Superior temporal gyrus (tissue), 1 donor: ENCODE measurements at regions not wholly inside any gene's neighbourhood (a gene's known extent, or its start where the extent isn't known, plus 50 kb on each side); places are given as distances from the start of the nearest gene placed in this dataset.

Experiments
- DNase-seq: peaks from one replicate; pipeline ENCODE4 v3.0.0-alpha.2; 2016; ENCODE audit errors: extremely low spot score

DNA sequence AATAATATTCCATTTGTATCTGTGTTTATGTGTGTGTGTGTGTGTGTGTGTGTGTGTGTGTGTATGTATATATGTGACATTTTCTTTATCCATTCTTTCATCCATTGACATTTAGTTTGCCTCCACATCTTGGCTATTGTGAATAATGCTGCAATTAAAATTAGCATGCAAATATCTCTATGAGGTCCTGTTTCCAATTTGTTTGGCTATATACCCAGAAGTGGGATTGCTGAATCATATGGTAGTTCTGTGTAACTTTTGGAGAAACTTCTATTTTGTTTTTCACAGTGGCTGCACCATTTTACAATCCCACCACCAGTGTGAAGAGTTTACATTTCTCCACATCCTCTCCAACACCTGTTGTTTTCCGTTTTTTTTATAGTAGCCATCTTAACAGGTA lies 53.1 kb downstream of the CH25H start:
- DNase-seq: no peak

DNA sequence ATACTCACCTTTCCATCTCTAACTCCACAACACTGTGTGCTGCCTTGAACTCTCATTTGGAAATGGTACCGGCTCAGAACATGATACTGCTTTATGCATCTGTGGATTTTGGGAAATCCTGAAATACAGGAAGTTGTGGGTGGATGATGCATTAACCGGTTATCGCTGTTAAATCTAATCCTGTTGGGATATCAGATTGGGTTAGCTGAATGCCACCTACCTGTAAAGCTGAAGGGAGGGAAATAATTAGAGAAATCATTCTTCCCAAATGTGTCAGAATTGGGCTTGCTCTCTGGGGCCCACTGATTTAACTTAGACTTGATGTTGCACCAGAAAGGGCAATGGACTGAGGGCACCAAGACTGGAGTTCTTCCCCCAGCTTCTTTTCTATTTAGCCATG lies 54.0 kb downstream of the CH25H start:
- DNase-seq: no peak

DNA sequence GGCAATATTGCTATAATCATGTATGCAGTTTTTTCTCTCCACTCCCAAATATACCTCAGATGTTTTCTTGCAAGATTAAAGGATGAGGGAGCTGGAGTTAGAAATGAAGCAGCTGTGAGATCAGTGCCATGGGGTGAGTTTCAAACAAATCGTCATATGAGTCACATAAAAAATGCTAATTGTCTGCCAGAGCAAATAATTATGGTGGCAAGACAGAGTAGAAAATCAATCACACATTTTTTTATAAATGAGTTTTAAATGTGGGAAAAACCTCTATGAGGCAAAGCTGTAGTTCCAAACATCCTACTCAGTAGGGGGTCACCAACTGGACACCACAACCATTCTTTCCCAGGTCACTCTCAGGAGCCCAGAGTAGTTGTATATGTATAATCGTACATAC lies 55.3 kb downstream of the CH25H start:
- no peak for DNase-seq

DNA sequence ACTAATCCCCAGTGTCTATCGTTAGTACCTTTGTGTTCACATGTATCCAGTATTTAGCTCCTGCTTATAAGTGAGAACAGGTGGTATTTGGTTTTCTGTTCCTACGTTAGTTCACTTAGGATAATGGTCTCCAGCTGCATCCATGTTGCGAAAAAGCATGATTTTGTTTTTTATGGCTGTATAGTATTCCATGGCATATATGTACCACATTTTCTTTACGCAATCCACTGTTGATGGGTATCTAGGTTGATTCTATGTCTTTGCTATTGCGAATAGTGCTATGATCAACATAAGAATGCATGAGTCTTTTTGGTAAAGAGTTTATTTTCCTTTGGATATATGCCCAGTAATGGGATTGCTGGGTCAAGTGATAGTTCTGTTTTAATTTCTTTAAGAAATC lies 59.1 kb downstream of the CH25H start:
- DNase-seq: no peak

DNA sequence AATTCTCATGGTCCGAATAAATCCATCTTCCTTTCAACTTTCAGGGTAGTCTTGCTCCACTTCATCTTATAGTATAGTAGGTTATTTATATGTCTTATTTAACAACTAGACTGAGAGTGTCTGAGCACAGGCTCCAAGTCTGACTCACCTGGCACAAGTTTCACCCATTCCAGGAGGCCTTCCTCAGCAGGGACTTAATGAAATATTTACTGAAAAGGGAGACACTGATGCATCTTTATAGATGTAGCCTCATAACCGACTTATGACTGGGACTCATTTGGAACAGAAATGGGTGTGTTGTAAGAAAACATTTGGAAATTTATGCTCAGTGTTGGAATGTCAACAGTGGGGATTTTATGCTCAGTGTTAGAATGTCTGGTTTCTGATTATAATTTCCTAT lies 59.9 kb downstream of the CH25H start:
- DNase-seq: no peak

DNA sequence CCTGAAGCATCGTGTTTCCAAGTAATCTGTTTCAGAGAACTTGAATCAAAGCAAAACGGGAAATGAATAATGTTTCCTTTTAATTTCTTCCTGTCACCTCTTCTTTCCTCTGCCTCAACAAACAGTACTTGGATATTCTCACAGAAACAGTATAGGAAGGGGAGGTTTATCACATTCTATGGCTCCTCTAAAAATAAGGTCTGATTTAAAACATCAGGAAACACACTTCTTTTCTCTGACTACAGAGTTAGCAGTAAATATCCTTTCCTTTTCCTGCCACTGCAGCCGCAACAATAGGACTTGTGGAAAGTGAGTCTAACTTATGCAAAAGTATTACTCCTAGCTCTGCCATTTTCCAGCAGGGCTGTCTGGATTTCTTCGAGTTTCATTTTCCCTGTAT lies 62.3 kb downstream of the CH25H start:
- DNase-seq: no peak

DNA sequence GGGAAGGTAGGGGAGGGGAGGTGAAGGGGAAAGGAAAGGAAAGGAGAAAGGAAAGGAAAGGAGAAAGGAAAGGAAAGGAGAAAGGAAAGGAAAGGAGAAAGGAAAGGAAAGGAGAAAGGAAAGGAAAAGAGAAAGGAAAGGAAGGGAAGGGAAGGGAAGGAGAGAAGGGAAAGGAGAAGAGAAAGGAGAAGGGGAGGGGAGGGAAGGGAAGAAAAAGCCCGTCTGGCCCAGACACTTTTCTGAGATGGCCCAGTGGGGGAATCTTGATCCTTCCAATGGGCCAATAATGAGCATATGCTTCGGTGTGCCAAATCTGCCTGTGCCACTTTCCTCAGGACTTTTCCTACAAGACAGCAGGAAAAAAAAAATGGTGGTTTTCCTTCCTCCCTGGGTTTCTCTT lies 64.5 kb downstream of the CH25H start:
- DNase-seq: no peak

DNA sequence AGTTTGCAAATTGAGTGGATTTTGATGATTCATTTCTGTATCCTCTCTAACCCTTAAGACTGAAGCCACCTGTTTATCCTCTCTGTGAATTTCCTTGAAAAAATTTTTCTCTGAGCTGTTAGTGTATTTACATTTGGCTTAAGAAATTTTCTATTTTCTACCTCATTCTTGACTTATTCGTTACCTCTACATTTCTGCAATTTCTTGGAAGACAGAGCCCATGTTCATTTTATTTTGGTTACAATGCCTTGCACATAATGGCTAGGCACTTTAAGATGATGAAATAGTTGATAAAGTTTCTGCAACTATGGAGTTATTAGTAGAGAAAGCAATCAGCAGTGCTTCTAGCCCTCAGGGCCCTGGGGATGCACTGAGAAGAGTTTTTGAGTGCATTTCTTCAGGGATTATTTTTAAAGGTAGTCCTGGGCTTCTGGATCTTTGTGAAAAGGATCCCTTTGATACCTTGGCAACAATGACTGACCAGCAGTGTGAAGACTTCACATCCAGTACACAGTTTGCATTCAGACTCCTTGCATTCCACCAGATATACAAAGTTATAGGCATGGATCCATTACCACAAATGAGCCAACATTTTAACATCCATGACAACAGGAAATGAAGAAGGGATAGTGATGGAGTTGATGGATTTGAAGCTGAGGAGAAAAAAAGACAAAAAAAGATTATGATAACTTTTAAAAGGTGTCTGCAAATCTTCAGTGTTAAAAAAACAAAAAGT lies 68.2 kb downstream of the CH25H start:
- no peak for DNase-seq

DNA sequence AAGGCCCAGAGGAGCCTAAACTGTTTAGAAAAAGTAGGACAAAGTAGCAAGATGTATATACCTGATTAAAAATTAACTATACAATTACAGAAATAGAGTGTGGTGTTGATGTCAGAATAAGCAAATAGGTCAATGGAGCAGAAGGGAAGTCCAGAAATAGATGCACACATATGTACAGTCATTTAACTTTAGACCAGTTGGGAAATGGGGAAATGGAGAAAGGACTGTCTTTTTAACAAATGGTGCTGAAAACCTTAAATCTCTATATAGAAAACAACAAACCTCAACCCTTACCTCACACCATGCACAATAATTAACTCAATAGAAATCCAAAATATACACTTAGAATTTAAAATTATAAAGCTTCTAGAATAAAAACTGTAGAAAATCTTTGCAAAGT lies 72.2 kb downstream of the CH25H start:
- no peak for DNase-seq

DNA sequence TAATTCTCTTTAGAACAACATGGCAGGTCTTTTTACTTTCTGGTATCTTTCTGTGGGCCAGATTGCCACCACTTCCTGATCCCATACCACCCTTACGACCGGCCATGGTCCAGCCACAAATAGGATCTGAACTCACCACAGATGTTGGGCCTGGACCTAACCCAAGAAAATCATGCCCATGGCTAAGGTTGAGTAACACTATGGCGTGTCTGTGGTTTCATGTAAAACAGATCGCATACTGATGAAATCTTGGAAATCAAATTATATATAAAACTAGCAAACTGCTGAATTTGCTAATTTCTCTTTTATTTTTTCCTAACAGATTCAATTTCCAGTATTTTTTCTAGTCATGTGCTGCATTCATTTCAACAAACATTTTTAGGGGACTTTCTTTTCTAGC lies 77.2 kb downstream of the CH25H start:
- DNase-seq: no peak

DNA sequence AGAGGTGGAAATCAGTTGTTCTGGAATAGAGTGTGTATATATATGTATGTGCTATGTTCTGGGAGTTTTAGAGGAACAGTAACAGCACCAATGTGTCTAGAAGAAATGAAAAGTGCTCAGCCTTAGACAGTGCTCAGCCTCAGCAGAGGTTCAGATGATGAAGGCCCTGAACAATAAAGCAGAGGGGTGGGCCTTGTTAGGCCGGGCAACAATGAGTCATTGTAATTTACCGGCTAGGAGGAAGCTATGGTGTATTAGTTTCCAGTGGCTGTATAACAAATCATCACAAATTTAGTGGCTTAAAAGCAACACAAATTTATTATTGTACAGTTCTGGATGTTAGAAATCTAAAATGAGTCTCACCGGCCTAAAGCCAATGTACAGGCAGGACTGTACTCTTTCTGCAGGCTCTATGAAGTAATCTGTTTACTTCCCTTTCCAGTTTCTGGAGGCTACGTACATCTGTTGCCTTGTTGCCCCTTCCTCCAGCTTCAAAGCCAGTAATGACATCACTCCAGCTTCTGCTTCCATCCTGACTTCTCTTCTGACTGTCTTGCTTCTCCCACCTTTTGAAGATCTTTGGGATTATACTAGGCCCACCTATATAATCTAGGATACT lies 84.6 kb downstream of the CH25H start:
- no peak for DNase-seq

DNA sequence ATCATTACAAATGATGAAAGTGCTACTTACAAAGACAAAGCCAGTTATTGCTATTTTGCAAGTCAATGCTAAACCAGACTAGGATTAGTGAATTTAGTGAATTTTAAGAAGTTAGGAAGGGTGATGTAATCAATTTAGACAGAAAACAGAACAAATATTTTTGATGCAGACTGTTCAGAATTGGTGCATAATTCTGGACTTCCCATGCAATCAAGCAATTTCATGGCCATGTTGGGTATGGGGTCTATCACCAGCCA lies 85.4 kb downstream of the CH25H start:
- no peak for DNase-seq

DNA sequence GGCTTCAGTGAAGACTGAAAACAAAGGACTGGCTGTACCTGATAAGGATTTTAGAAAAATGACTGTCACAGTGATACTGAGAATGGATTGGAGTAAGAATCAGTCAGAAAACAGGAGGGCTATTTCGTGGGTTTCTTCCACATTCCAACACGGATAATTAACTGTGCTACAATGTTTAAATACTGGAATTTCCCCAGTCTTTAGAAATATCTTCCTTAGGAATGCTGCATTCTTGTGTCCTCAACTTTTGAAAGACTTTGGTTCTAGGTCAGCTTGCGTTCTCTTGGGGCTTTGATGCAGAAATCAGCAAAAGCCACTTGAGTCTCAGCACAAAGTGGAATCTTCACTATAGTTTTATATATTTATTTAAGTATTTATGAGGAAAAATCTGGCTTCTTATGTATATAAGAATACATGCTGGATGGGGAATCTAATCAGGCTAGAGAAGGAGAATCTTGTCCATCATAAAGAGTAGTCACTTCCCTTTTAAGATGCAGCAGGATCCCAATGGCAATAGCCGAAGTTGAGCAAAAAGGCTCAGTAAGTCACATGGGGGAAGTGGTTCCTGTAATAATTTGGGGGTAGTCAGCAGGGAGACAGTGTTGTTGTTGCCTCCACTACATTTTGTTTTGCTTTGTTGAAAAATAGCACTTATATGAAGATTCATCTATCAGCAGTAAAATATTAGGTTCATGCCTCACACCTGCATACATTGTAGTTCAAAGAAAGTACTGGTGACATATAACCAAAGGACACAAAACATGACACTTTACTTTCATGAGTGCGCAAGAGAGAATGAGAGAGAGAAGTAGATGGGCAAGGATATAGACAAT lies 86.0 kb downstream of the CH25H start:
- DNase-seq: no peak

DNA sequence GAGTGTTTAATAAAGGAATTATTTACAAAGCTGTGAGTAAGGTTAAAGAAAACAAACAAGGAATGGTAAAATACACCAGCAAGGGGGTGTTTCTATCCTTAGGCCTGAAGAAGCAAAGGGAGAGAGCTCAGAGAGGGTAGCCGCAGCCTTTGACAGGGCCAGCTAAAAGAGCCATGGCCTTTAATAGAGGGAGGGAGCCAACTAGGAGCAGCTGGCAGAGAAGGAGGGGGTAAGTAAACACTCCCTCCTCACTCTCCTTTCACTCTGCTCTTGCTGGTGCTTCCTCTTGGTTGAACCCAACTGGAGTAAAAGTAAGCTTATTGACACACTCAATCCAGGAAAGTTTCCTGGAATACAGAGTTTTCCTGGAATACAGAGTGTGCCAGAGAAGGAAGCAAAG lies 87.5 kb downstream of the CH25H start:
- DNase-seq: no peak

DNA sequence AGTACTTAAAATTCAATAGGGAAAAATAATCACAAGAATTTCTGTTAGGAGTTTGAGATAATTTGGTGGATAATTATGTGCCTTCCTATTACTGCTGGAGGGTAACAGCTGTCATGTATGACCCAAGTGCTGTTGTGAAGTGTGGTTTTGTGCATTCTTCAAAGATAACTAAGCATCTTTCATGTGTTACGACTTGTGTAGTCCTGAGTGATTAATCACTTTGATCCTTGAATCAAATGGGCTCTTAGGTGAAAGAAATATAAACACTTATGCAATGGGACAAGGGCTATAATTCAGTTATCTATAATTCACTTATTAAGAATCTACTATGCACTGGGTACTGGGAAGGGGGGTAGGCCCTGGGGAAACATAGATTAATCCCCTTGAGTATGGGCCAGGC lies 89.0 kb downstream of the CH25H start:
- DNase-seq: no peak

DNA sequence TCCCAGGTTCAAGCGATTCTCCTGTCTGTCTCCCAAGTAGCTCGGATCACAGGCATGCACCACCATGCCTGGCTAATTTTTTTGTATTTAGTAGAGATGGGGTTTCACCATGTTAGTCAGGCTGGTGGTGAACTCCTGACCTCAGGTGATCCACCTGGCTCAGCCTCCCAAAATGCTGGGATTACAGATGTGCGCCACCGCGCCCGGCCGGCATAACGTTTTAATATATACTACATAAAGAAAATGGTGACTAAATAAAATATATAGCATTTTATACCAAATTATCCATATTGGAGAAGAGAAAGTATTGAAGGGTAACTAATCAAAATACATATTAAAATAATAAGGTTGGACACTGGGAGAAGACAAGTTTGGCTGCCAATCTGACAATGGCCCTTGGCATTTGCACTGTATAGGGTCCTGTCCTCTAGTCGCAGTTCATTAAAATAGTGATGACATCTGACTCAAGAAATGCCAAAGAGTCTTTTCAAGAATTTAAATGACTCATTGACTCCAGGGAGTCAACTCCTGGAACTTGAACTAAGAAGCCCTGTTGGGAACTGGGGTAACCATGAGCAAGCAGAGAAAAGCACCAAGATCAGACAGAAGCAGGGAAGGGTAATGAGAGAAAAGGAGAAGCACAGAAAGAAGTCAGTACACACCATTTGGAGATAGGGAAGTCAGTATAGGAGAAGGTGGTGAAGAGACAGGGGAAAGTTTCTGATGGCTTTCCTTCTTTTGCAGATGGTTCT lies 91.1 kb downstream of the CH25H start:
- DNase-seq: no peak

DNA sequence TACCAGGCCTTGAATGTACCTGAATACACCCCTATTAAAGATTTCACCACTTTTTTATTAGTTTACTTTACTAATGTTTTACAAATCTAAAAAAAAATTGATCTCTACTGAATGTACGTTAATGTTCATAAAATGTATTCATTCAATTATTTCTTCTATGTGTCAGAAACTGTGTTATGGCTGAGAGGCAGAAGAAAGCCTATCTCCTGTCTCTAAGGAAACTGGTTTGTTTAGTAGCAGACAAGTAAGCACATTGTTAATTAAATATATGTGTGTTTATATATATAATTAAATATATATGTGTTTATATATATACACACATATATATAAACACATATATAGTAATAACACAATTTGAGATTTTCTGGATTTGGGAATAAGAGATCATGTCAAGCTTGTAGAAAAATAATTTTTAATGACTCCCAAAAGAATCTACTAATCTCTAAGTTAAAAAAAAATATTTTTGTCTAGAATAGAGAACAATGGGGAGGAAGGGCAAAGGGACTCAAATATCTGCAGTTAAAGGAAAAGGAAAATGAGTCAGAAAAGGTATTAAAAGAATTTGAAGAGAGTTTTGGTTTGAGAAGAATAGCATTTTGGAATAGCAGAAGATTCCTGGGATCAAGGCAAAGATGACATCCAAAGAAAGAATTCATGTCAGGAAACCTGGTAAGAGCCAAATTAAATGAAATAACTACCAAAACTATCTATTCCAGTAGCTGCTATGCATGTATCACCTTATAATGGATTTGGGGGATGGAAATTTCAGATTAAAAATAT lies 92.1 kb downstream of the CH25H start:
- DNase-seq: no peak

DNA sequence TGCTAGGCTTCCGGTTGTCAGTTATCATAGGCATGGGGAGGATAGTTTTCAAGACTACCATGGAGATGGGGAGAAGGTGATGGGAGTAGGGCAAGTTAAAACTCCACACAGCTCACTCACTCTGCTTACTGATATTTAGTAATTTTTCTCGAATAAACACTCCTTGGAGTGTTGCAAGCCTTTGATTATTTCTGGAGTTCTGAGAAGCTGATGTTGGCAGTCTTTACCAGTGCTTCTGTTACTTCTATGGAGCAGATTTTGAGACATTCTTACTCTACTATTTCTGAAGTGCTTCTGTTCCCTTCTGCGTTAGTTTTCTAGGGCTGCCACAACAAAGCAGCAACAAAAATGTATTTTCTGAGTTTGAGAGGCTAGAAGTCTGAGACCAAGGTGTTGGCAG lies 104.4 kb downstream of the CH25H start:
- no peak for DNase-seq

DNA sequence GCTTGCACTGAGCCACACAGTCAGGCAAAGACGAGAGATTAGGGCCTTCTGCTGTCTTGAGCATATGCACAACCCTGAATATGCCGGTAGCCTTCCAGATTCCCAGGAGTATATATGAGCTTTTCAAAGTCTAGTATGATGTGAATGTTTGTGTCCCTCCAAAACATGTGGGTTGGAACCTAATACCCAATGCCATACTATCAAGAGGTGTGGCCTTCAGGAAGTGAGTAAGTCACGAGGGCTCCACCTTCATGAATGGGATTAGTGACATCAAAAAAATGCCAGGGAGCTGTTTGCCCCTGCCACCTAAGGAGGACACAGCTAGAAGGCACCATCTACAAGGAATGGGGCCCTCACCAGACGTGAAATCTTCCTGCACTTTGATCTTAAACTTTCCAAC lies 105.2 kb downstream of the CH25H start:
- no peak for DNase-seq

DNA sequence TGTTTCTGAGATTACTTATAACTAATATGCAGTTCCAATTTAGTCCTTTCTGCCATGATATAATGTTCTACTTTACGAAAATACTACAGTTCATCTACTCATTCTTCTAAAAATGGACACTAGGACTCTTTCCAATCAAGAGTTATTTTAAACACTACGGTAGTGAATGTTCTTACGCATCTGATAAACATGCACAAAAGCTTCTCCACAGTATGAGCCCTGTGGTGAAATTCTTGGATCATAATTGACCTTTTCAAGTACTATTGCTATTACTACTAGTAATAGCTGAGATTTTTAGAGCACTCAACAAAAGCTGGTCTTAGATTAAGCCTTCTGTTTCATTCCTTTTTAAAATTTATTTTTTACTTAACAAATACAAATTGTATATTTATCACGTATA lies 106.4 kb downstream of the CH25H start:
- DNase-seq: no peak

DNA sequence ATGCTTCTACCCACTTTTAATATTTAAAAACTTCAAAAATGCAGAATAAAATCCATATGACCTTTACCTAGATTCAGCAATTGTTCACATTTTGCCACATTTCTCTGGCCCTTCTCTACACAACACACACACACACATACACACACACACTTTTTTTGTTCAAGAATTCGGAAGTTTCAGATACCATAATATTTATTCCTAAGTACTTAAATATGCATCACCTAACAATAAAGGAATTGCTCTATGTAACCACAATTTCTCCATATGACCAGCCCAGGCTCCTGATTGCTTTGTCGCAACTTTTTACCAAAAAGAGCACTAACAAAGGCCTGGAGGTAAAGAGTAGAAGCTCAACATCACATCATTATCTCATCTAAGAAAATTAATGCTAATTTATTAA lies 106.6 kb downstream of the FAS start:
- DNase-seq: no peak
